Mammary epithelial cell (primary cell): ENCODE measurements at regions not wholly inside any gene's neighbourhood (a gene's known extent, or its start where the extent isn't known, plus 50 kb on each side); places are given as distances from the start of the nearest gene placed in this dataset.

ENCODE experiments used
- EZH2 ChIP-seq: IDR thresholded peaks from 2 replicates; pipeline ENCODE4 v1.6.1; 2012; ENCODE audit warnings: low read length, inconsistent platforms, borderline replicate concordance
- TF ChIP-seq, protein P1 (sequence below), 2 donors: IDR thresholded peaks in 1 of 2; conservative IDR thresholded peaks in 1 of 2; 2 replicates each; pipeline ENCODE4 v1.5.1; 2011 to 2012; ENCODE audit warnings: inconsistent platforms in 2 of 2, low read length in 2 of 2, mild to moderate bottlenecking in 2 of 2, control low read depth in 1 of 2, low read depth in 1 of 2; ENCODE audit not compliant: insufficient read depth in 1 of 2; ENCODE audit errors: extremely low read depth in 1 of 2

DNA sequence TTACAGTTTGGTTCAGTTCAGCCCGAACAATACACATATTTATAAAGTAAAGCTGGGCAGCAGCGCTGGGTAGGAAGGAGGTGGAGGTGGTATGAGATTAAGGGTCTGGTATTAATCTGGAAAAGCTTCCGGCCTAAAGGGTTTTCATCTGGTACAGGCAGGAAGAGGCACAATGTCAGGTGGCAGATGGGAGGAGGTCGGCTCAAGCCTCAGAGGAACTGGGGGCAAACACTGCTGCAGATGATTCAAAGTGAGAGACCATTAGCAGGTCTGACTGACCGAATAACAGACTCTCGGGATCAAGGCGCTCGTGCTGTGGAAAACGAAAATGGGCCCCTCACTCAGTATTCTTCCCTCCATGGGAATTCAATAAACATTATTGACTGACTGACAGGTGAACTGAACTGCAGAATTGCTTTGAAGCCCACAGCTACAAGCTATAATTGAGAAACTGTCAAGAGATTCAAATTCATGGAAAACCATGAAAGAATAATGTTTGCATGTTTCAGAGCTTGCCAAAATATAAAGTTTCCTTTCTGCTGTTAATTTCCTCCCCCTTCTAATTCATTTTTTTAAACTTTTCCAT is 75.3 kb downstream of the TMEM167A start:
- TF ChIP-seq, protein P1, sequence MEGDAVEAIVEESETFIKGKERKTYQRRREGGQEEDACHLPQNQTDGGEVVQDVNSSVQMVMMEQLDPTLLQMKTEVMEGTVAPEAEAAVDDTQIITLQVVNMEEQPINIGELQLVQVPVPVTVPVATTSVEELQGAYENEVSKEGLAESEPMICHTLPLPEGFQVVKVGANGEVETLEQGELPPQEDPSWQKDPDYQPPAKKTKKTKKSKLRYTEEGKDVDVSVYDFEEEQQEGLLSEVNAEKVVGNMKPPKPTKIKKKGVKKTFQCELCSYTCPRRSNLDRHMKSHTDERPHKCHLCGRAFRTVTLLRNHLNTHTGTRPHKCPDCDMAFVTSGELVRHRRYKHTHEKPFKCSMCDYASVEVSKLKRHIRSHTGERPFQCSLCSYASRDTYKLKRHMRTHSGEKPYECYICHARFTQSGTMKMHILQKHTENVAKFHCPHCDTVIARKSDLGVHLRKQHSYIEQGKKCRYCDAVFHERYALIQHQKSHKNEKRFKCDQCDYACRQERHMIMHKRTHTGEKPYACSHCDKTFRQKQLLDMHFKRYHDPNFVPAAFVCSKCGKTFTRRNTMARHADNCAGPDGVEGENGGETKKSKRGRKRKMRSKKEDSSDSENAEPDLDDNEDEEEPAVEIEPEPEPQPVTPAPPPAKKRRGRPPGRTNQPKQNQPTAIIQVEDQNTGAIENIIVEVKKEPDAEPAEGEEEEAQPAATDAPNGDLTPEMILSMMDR (conservative IDR thresholded peaks at IDR 0.05 in 1 of 2, IDR thresholded peaks at IDR 0.05 in 1 of 2; ENCODE audit: extremely low read depth in 1 of 2, insufficient read depth in 1 of 2, low read depth in 1 of 2, low read length in 2 of 2): no peak
- no peak for TF ChIP-seq EZH2
